Putamen (tissue), 1 donor: ENCODE measurements at regions not wholly inside any gene's neighbourhood (a gene's known extent, or its start where the extent isn't known, plus 50 kb on each side); places are given as distances from the start of the nearest gene placed in this dataset.

Source experiments
- DNase-seq: peaks from one replicate; pipeline ENCODE4 v3.0.0-alpha.2; 2016; ENCODE audit warnings: low spot score

DNA sequence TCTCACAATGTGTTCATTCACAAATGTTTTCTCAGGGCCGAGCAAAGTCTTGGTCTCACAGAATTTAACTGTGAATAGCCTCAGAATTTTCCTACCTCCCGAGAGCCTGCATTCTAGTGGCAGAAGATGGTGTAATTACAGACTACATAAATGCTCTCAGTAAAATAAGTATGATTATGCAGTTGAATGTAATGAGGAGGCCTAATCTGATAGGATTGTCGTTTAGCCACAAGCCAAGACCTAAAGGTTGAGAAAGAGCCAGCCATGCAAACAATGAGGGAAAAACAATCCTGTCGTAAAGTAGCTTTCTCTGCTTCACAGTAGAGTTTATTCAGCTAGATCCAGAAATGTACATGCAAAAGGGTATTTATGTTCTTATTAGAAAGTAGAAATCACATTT, 607.8 kb upstream of the B3GALT2 start:
- DNase-seq: no peak

DNA sequence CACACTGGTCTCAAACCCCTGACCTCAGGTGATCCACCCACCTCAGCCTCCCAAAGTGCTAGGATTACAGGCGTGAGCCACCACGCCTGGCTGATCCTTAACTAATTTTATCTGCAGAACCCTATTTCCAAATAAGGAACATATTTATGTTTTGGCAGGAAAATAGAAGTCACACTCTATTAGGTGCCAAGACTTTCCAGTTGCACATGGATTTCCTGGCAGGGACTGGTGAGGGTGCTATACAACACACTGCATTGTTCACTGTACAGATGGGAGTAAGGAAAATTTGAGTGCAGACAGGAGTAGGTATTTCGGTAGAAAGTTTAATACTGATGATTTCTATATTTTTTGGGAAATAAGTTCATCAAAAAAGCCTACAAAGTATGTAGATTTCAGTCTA, 605.3 kb upstream of the B3GALT2 start:
- DNase-seq: no peak

DNA sequence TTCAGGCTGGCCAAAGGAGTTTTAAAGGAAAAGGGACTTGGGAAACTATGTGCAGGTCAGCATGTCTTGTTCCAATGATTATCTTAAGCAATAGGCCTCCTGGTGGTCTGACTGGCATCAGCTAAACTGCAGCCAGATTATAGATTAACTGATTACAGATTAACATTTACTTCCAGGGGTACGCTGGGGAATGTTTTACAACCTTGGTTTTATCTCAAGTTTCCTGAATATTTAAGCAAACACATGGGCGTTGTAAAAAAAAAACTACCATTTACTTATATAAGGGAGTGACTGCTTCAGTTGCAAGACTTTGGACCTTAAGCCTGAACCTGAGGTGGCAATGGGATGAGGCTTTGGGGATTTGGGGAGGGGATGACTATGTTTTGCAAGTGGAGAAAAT, 600.6 kb upstream of the B3GALT2 start:
- no peak for DNase-seq

DNA sequence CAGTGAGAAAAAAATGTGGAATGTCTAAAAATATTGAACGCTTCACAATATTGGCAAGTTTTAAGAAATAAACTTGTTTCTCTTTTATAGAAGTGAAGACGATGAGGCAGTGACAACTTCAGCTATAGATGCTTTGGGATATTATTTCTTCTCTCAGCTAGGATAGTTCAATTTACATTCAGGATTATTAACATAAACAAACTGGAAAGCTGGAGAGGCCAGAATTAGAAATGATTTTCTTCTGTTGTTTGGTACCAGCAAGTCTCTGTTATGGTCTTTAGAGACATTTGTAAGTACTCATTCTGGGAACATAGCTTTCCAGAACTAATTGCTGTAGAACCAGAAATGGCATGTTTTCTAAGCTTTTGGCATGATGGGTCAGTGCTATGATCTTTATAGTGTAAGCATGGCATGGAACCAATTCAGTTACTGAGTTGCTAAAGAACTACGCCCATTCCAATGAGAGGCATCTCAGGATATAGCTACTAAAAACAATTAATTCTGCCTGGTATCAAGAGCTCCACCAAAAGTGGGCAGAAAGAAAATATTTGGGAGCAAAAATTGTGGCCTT, 599.5 kb upstream of the B3GALT2 start:
- no peak for DNase-seq

DNA sequence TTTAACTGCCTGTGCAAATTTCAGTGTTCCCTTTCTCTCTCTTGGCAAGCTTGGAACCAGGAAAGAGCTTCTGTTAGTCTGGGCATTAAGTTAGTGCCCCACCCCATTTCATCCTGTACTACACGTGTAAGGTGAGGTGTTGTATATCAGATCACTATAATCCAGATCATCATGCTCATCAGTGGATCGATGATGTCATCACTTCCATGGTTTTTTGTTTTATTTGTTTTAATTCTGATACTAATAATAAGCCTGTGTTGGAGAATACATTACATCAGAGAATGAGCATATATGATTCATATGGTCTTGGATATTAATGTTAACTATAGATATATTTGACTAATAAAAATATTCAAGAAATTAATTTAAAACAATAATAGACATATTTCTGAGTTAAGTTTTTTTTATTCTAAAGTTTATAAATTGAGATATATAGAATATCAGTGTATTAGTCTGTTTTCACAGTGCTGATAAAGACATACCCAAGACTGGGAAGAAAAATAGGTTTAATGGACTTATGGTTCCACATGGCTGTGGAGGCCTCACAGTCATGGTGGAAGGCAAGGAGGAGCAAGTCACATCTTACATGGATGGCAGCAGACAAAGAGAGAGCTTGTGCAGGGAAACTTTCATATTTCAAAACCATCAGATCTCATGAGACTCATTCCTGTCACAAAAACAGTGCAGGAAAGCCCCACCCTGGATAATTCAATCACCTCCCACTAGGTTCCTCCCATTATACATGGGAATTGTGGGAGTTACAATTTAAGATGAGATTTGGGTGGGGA, 588.3 kb upstream of the B3GALT2 start:
- no peak for DNase-seq

DNA sequence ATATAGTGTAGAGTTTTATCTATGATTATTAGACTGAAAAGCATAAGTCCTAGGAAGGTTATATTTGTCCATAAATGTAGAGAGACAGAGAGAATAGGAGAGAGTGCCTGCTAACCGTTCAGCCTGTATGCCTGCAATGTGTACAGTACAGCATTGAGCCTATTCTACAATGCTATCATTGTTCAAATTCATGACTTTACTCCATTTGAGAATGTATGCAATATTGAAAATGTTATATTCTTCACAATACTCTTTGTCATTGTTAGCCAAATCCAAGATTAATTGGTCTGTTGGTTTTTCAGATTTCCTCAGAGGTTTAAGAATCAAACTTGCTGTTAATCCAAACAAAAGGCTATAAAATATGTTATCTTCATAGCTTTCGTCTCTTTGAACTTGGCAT, 585.2 kb upstream of the B3GALT2 start:
- DNase-seq: no peak

DNA sequence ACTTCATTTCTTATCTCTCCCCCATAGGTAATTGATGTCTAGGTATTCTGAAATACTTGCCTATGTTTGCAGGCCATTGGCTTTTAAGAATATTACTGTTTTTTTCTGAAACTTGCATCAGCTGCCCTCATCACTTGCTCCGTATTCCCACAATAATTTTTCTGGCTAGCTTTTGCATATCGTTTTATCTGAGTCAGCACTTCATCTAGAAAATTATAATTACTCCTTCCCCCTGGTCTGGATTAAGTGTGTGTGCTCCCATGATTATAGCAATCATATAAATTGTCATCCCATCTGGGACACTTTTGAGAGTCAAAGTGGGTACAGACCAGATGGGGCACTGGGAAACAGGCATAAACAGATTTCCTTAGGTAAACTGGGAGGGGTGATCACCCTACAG, 583.2 kb upstream of the B3GALT2 start:
- DNase-seq: no peak

DNA sequence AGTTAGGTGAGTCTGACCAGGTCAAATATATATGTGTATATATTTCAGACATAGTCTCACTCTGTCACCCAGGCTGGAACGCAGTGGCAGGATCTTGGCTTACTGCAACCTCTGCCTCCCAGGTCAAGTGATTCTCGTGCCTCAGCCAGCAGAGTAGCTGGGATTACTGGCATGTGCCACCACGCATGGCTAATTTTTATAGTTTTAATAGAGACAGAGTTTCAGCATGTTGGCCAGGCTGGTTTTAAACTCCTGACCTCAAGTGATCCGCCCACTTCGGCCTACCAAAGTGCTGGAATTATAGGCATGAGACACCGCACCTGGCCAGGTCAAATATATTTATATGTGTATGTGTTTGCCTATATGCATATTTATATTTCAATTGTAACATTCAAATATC, 581.5 kb upstream of the B3GALT2 start:
- no peak for DNase-seq

DNA sequence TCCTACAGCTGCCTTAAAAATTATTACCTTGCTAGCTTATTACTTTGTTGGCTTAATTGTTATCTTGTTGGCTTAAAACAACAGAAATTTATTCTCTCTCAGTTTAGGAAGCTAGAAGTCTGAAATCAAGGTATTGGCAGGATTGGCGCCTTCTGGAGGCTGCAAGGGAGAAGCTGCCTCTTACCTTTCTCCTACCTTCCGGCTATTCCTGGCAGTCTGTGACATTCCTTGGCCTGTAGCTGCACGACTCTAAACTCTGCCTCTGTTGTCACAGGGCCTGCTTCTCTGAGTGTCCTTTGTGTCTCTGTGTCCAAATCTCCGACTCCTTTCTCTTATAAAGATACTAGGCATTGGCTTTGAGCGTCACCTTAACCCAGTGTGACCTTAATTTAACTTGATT, 579.9 kb upstream of the B3GALT2 start:
- DNase-seq: no peak

DNA sequence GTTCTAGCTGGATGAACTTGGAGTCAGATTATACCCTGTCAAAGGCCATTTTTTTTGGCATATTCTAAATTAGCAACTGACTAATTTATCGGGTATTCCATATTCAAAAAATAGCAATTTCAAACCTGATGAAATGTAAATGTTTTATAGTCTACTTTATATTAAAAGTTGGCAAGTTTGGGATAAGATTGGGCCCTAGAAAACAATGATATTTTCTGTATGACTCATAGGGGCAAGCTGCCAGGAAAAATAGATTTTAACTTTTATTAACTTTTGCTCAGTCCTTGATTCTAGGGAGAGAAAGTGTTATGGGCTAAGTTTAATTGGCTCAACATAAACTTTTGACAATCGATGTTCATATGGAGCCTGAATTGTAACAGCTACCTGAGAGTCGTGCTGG, 576.9 kb upstream of the B3GALT2 start:
- no peak for DNase-seq

DNA sequence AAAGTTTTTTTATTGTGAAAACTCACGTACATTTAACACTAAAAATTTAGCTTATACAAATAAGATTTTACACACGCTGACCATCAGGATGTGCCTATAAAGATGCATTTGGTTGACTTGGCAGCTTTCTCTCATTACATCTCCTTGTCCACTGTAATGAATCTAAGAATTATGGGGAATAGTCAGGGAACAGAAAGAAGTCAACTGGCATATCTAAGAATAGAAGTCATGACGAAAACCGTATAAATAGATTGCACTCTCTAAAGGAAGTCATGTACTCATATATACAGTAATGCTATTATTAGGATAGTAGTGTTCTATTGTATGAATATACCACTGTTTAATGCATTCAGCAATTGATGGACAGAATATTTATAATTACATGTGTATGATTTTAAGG, 575.8 kb upstream of the B3GALT2 start:
- no peak for DNase-seq

DNA sequence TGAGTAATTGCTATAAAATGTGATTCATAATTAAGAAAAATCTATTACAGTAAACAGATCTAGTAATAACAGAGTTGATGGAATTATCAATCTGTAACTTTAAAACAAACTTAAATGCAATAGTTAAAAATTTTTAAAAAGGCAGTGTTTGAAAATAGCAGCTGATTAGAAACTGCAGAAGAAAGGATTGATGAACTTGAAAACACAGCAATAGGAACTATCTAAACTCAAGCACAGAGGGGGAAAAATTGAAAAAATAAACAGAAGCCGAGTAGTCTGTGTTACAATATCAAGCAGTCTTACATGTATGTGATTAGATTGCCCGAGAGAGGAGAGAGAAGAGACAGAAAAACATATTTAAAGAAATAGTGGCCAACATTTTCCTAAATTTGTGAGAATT, 569.0 kb upstream of the B3GALT2 start:
- DNase-seq: no peak

DNA sequence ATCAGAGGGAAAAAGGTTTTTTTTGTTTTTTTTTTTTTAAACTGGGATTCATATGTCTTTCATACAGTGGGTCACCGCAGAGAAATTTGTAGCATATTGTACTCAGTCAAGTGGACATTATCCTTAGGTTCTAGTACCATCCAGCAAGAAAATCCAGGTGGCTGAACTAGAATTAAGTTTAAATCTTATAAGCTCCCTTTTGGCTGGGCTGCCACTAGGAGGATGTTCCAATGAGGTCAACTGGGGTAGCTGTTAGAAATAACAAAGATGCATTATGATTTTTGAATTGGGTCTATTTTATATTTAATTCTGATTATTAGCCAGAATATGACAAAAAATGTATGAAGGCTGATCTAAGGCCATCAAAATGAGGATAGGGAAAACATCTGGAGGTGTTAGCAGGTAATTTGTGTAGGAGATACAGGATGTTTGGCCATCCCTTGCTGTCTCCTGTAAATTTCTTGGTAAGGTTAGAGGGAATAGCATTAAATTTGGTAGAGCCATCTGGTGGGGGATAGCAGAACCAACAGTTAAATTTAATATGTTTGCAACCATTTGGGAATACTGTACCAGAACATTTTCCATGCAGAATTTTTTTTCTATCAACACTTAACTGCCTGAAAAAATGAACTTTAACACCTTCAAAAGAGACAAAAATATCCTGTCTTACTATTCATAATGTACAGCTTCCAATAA, 568.5 kb upstream of the B3GALT2 start:
- DNase-seq: no peak

DNA sequence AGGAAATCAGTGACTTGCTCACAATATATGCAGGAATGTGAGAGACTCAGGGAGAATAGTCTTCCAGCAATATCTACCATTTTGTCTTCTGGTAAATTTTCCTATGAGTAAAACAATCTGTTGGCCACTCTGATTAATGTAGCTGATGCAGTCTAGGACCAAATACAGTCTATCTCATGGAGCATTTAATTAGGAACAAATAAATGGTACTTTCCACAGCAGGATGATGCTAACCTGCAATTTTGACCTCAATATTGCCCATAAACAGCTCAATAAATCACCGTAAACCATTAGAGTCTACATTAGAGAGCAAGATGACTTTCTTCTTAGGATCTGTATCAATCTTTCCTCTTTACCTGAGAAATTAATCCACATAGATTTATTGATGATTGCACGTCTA, 567.7 kb upstream of the B3GALT2 start:
- no peak for DNase-seq

DNA sequence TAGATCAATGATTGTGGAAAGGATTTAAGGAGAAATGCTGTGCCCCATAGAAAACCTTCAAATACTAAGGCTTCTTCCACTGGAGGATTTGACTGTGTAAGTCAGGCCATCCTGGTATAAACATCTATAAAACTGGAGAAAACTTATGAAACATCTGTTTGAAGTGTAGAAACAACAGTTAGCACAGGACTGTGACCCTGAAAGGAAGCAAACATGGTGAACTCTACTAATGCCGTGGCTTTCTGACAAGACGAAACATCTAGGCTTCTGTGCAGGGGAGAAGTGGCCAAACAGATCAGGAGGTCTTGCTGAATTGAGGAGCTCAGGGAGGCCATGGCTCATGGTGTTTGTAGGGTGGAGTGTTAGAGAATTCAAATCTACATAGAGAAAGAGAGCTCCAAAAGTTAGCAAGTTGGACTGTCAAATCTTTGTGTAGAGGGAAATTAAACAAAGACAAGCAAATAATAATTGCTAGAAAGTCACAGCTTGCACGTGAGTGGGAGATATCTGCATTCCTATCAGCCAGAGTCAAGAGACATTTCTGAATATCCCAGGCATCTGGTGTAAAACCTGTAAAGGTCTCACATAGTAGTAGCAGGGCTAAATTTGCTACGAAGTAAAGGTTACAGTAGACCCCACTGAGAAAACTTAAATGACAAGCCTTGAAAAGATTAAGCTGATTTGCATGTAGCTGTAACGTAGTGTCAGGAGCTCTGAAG, 566.8 kb upstream of the B3GALT2 start:
- DNase-seq: no peak

DNA sequence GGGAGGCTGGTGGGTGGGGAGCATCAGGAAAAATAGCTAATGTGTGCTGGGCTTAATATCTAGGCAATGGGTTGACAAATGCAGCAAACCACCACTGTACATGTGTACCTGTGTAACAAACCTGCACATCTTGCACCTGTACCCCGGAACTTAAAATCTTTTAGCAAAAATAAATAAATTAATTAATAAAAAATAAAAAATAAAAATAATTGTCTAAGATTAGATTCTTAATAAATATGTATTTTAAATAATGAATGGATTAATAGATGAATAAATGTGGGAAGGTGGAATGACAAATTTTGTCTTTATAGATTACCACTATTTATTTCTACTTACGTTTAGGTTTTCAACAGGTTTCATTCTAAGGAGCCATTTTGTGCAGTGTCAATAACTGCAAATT, 563.5 kb upstream of the B3GALT2 start:
- no peak for DNase-seq

DNA sequence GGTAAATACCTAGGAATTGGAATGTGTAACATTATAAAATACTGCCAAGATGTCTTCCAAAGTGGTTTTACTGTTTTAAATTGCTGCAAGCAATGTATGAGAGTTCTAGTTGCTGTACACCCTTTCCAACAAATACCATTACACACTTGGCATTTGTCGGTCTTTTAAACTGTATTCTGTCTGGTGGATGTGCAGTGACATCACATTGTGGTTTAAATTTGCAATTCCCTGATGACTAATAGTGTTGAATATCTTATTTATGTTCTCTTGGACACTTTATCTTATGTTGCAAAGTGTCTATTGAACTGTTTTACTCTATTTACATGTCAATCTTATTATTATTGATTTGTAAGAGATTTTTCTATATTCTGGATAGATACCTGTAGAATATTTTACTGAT, 561.2 kb upstream of the B3GALT2 start:
- no peak for DNase-seq

DNA sequence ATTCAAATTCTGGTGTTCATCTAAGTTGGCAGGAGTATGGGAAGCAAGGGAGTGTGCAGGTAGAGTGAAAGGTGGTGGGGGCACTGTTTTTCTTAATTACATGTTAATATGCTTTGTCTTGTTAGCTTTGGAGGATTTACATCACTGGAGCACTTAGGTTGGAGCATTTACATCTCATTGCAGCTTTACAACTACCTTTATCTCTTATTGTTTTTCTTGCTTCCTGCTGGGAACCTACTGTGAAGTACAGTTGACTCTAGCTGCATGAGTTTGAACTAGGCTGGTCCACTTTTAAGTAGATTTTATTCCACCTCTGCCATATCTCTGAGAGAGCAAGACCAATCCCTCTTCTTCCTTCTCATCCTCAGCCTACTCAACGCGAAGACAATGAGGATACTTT, 554.8 kb upstream of the B3GALT2 start:
- no peak for DNase-seq

DNA sequence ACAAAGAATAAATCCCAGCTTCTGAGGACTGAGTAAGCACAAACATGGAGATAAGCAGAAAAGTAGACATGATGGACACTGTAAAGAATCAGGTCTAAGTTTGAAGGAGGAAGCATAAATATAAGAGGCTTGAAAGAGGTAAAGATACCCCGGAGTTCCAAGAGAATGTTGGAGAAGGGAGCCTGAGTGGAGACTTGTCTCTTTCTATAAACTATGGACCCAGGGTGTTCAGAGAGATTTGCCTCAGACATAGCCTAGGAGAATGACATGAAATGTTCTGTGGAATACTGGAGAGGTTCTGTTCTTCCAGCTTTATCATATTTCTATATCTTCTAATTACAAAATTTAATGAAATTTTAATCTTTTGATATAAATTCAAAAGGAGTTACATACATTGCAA, 554.3 kb upstream of the B3GALT2 start:
- no peak for DNase-seq

DNA sequence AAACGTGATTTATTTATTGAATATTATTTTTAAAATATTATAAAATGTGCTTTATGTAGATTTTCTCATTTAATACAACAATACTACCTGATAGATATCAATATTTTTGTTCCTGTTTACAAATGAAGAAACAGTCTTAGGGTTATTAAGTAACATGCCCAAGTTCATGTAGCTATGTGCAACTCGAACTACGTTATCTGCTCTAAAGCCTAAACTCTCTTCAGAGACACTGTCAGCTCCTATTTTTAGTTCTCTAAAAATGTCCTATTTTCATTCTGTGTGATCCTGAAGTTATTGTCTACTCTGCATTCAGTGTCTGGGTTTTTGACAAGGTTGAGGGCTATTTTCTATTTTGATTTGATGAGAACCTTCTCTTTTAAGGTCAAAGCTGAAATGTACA, 550.1 kb upstream of the B3GALT2 start:
- DNase-seq: no peak

DNA sequence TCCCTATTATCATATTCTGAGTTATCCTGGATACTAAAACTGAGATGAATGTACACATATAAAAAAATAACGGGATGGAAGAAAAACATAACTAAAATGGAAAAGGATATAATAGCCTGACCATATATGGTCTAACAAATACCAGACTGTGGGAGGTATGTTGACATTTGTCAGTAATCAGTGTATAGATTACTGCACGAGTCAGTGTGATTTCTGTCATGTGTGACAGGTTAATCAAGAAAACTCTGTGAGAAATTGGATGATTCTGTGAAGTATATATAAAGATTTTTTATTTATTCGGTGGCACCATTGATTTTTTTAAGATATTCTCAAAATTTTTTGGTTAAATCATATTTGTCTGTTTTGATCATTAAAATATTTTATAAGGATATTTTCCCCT, 547.3 kb upstream of the B3GALT2 start:
- DNase-seq: no peak

DNA sequence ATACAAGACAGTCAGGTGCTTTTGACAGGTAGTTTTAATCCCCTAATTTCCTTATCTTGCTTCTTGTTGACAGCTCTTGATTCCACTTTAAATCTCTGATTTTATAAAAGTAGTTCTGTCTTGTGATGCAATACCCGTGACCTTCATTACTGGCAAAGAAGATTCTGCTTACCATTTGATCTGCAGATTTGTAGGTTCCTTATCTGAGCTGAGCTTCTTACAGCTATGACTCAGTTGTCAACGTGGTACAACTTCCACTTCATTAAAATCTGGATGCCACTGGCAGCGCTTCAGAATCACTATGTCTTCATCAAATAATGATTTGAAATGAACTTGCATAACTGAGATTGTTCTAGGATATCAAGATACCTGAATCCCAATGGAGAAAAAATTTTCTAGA, 543.6 kb upstream of the B3GALT2 start:
- DNase-seq: peak; percentile 55

DNA sequence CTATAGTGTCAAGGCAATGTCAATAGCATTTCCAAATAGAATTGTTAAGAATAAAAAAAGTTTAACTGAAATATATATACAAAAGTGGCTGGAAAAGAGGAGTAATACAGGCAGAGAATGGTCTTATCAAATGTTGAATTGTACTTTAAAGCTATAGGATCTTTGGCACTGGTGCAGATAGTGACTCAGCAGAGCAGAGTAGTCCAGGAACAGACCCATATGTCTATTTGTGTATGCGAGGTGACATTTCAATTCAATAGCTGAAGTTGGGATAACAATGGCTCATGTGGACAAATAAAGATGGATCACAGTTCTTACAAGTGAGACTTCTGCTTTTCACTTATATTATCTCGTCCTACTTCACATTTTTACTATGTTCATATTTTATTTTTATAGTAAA, 543.0 kb upstream of the B3GALT2 start:
- no peak for DNase-seq
